NCI-H2107 treated with DMSO at 0.1 percent for 48 hours (cell line): ENCODE measurements at regions not wholly inside any gene's neighbourhood (a gene's known extent, or its start where the extent isn't known, plus 50 kb on each side); places are given as distances from the start of the nearest gene placed in this dataset.

Source experiments
- DNase-seq: peaks from one replicate; lab custom pipeline; 2025; ENCODE audit not compliant: unreplicated experiment; lab: John Stamatoyannopoulos, UW

- no peak for DNase-seq
Measured at GRCh38 chr6:137776786-137777686, 90.0 kb upstream of the TNFAIP3 start.

- no peak for DNase-seq
Measured at GRCh38 chr6:137777687-137778075, 89.4 kb upstream of the TNFAIP3 start.

- DNase-seq = no peak
Measured at GRCh38 chr6:137779982-137780381, 87.1 kb upstream of the TNFAIP3 start.

GRCh38 chr6:137780447-137781034, 86.5 kb upstream of the TNFAIP3 start:
- DNase-seq = no peak

GRCh38 chr6:137781639-137782038, 85.4 kb upstream of the TNFAIP3 start:
- no peak for DNase-seq

- DNase-seq = no peak
Measured at GRCh38 chr6:137782166-137783039, 84.7 kb upstream of the TNFAIP3 start.

- DNase-seq = no peak
Measured at GRCh38 chr6:137783710-137784109, 83.3 kb upstream of the TNFAIP3 start.

GRCh38 chr6:137784583-137784982, 82.5 kb upstream of the TNFAIP3 start:
- DNase-seq = no peak

GRCh38 chr6:137787016-137787415, 80.0 kb upstream of the TNFAIP3 start:
- DNase-seq = no peak

GRCh38 chr6:137788248-137788647, 78.8 kb upstream of the TNFAIP3 start:
- no peak for DNase-seq

GRCh38 chr6:137791281-137792159, 75.5 kb upstream of the TNFAIP3 start:
- no peak for DNase-seq

GRCh38 chr6:137792160-137793033, 74.7 kb upstream of the TNFAIP3 start:
- no peak for DNase-seq

- DNase-seq = no peak
Measured at GRCh38 chr6:137793805-137794515, 73.1 kb upstream of the TNFAIP3 start.

GRCh38 chr6:137794516-137795201, 72.4 kb upstream of the TNFAIP3 start:
- no peak for DNase-seq

GRCh38 chr6:137795501-137795900, 71.6 kb upstream of the TNFAIP3 start:
- no peak for DNase-seq

- no peak for DNase-seq
Measured at GRCh38 chr6:137798261-137798660, 68.8 kb upstream of the TNFAIP3 start.

GRCh38 chr6:137798846-137799245, 68.2 kb upstream of the TNFAIP3 start:
- no peak for DNase-seq

GRCh38 chr6:137799950-137800568, 67.0 kb upstream of the TNFAIP3 start:
- DNase-seq = no peak
